WTC11 (cell line): ENCODE measurements at regions not wholly inside any gene's neighbourhood (a gene's known extent, or its start where the extent isn't known, plus 50 kb on each side); places are given as distances from the start of the nearest gene placed in this dataset.

Experiments
- ATAC-seq: fragments of 200-7000 bp; cut with Tn5 transposase; 2 replicates; pipeline ENCODE4 v1.10.0; 2021; ENCODE audit warnings: mild to moderate bottlenecking, moderate library complexity
- CTCF ChIA-PET: fragments of 300-600 bp; sonication (Branson Sonifier 250); formaldehyde crosslinking; loops from one replicate; lab custom pipeline; 2021; ENCODE audit warnings: antibody characterized with exemption; lab: Charles Lee
- POLR2A ChIA-PET: fragments of 350-600 bp; sonication (Branson Sonifier 250); formaldehyde crosslinking; loops from one replicate; lab custom pipeline; 2021; ENCODE audit warnings: antibody characterized with exemption; lab: Charles Lee
- DNase-seq: peaks from one replicate; pipeline ENCODE4 v3.0.0; 2021; ENCODE audit warnings: low spot score
- H3K27ac Mint-ChIP-seq: 2 replicates; pipeline ENCODE4 v1.8.0; 2021; ENCODE audit warnings: mixed read lengths
- H3K27me3 Mint-ChIP-seq: 2 replicates; pipeline ENCODE4 v1.8.0; 2021; ENCODE audit warnings: low read depth, mild to moderate bottlenecking, moderate library complexity, mixed read lengths
- H3K36me3 Mint-ChIP-seq: 2 replicates; pipeline ENCODE4 v1.8.0; 2021; ENCODE audit warnings: mixed read lengths
- H3K4me1 Mint-ChIP-seq: 2 replicates; pipeline ENCODE4 v1.8.0; 2022; ENCODE audit warnings: mixed read lengths
- H3K4me3 Mint-ChIP-seq: 2 replicates; pipeline ENCODE4 v1.8.0; 2021; ENCODE audit warnings: mild to moderate bottlenecking, moderate library complexity, mixed read lengths
- H3K9me3 Mint-ChIP-seq: 2 replicates; pipeline ENCODE4 v1.8.0; 2021; ENCODE audit warnings: mixed read lengths
- AR ChIP-seq: fragments of 250-450 bp; sonication (Bioruptor Pico); IDR thresholded peaks from 2 replicates; pipeline ENCODE4 v1.9.0; 2021; ENCODE audit warnings: mild to moderate bottlenecking
- ATF1 ChIP-seq: sonication (generic); formaldehyde crosslinking; IDR thresholded peaks from 2 replicates; pipeline ENCODE4 v1.8.1; 2023; ENCODE audit warnings: mild to moderate bottlenecking, moderate library complexity, missing genetic modification reagents
- ATF2 ChIP-seq: sonication (generic); formaldehyde crosslinking; IDR thresholded peaks from 2 replicates; pipeline ENCODE4 v1.8.1; 2022; ENCODE audit warnings: low read depth, missing genetic modification reagents, borderline replicate concordance
- ATF6 ChIP-seq: sonication (generic); formaldehyde crosslinking; IDR thresholded peaks from 2 replicates; pipeline ENCODE4 v1.8.1; 2023; ENCODE audit warnings: mild to moderate bottlenecking, missing genetic modification reagents
- KAT7 ChIP-seq: sonication (generic); formaldehyde crosslinking; IDR thresholded peaks from 2 replicates; pipeline ENCODE4 v1.8.1; 2023; ENCODE audit warnings: missing genetic modification reagents, mild to moderate bottlenecking, borderline replicate concordance
- MXD4 ChIP-seq: fragments of 250-450 bp; sonication (Bioruptor Pico); IDR thresholded peaks from 2 replicates; pipeline ENCODE4 v1.8.0; 2021; ENCODE audit warnings: mild to moderate bottlenecking, moderate library complexity, borderline replicate concordance
- NFYB ChIP-seq: sonication (generic); formaldehyde crosslinking; conservative IDR thresholded peaks from 2 replicates; pipeline ENCODE4 v1.8.0; 2022; ENCODE audit warnings: low read depth, missing genetic modification reagents
- SMAD3 ChIP-seq: sonication (generic); formaldehyde crosslinking; IDR thresholded peaks from 2 replicates; pipeline ENCODE4 v1.8.0; 2022; ENCODE audit warnings: missing genetic modification reagents, mild to moderate bottlenecking, borderline replicate concordance
- TCF7 ChIP-seq: sonication (generic); formaldehyde crosslinking; IDR thresholded peaks from 2 replicates; pipeline ENCODE4 v1.8.0; 2022; ENCODE audit warnings: mild to moderate bottlenecking, low read depth, missing genetic modification reagents, moderate library complexity
- ZBTB21 ChIP-seq: sonication (generic); formaldehyde crosslinking; IDR thresholded peaks from 2 replicates; pipeline ENCODE4 v1.8.1; 2023; ENCODE audit warnings: mild to moderate bottlenecking, missing genetic modification reagents, borderline replicate concordance
- ZNF232 ChIP-seq: sonication (generic); formaldehyde crosslinking; IDR thresholded peaks from 2 replicates; pipeline ENCODE4 v1.8.0; 2022; ENCODE audit warnings: mild to moderate bottlenecking, missing genetic modification reagents
- TF ChIP-seq, protein P1 (sequence below): fragments of 250-450 bp; sonication (Bioruptor Pico); IDR thresholded peaks from 2 replicates; pipeline ENCODE4 v1.9.0; 2021; ENCODE audit warnings: moderate library complexity, mild to moderate bottlenecking, inconsistent platforms, borderline replicate concordance
- TF ChIP-seq, protein P2 (sequence below): sonication (generic); formaldehyde crosslinking; IDR thresholded peaks from 2 replicates; pipeline ENCODE4 v1.8.1; 2023; ENCODE audit warnings: mild to moderate bottlenecking, missing genetic modification reagents, moderate library complexity
- TF ChIP-seq, protein P3 (sequence below): sonication (generic); formaldehyde crosslinking; IDR thresholded peaks from 2 replicates; pipeline ENCODE4 v1.8.1; 2022; ENCODE audit warnings: missing genetic modification reagents, borderline replicate concordance
- TF ChIP-seq, protein P4 (sequence below): sonication (generic); formaldehyde crosslinking; IDR thresholded peaks from 2 replicates; pipeline ENCODE4 v1.8.0; 2023; ENCODE audit warnings: missing genetic modification reagents
- TF ChIP-seq, protein P5 (sequence below): fragments of 250-450 bp; sonication (Bioruptor Pico); conservative IDR thresholded peaks from 2 replicates; pipeline ENCODE4 v1.9.0; 2021; ENCODE audit warnings: mild to moderate bottlenecking

DNA sequence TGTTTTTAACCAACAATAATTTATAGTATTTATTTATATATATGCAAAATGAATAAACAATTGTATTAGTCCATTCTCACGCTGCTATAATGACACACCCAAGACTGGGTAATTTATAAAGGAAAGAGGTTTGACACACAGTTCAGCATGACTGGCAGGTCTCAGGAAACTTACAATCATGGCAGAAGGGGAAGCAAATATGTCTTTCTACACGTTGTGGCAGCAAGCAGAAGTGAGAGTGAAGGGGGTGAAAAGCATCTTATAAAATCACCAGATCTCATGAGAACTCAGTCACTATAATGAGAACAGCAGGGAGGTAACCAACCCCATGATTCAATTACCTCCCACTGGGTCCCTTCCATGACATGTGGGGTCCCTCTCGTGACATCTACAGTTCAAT, 162.8 kb upstream of the SLITRK3 start (continued):
- no peak for TF ChIP-seq AR
- TF ChIP-seq ATF1 (CRISPR knock-in tag): no peak
- TF ChIP-seq MXD4 (CRISPR knock-in tag): no peak
- TF ChIP-seq, protein P1, sequence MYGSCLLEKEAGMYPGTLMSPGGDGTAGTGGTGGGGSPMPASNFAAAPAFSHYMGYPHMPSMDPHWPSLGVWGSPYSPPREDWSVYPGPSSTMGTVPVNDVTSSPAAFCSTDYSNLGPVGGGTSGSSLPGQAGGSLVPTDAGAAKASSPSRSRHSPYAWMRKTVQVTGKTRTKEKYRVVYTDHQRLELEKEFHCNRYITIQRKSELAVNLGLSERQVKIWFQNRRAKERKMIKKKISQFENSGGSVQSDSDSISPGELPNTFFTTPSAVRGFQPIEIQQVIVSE (CRISPR knock-in tag): no peak
- no peak for TF ChIP-seq NFYB (CRISPR knock-in tag)
- TF ChIP-seq, protein P2, sequence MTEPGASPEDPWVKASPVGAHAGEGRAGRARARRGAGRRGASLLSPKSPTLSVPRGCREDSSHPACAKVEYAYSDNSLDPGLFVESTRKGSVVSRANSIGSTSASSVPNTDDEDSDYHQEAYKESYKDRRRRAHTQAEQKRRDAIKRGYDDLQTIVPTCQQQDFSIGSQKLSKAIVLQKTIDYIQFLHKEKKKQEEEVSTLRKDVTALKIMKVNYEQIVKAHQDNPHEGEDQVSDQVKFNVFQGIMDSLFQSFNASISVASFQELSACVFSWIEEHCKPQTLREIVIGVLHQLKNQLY (CRISPR knock-in tag): no peak
- TF ChIP-seq, protein P3, sequence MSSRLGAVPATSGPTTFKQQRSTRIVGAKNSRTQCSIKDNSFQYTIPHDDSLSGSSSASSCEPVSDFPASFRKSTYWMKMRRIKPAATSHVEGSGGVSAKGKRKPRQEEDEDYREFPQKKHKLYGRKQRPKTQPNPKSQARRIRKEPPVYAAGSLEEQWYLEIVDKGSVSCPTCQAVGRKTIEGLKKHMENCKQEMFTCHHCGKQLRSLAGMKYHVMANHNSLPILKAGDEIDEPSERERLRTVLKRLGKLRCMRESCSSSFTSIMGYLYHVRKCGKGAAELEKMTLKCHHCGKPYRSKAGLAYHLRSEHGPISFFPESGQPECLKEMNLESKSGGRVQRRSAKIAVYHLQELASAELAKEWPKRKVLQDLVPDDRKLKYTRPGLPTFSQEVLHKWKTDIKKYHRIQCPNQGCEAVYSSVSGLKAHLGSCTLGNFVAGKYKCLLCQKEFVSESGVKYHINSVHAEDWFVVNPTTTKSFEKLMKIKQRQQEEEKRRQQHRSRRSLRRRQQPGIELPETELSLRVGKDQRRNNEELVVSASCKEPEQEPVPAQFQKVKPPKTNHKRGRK (CRISPR knock-in tag): no peak

GRCh38 chr3:165355316-165355715, 159.1 kb upstream of the SLITRK3 start:
- no peaks in the 10 kb centered on the region for H3K4me1 Mint-ChIP-seq
- no peak overlapping the region for H3K4me3 Mint-ChIP-seq
- no peaks in the 10 kb centered on the region for H3K27me3 Mint-ChIP-seq
- no peak for ATAC-seq
- no peak overlapping the region for H3K27ac Mint-ChIP-seq
- no peaks in the 10 kb centered on the region for H3K36me3 Mint-ChIP-seq
- TF ChIP-seq KAT7 (CRISPR knock-in tag): no peak
- TF ChIP-seq ZNF232: no peak
- no peak for TF ChIP-seq ZBTB21
- no peak for TF ChIP-seq ATF2 (CRISPR knock-in tag)
- TF ChIP-seq, protein P4, sequence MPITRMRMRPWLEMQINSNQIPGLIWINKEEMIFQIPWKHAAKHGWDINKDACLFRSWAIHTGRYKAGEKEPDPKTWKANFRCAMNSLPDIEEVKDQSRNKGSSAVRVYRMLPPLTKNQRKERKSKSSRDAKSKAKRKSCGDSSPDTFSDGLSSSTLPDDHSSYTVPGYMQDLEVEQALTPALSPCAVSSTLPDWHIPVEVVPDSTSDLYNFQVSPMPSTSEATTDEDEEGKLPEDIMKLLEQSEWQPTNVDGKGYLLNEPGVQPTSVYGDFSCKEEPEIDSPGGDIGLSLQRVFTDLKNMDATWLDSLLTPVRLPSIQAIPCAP (CRISPR knock-in tag): no peak
- TF ChIP-seq ATF6 (CRISPR knock-in tag): no peak
- no peak for TF ChIP-seq SMAD3 (CRISPR knock-in tag)
- no peak for TF ChIP-seq TCF7
- TF ChIP-seq, protein P5, sequence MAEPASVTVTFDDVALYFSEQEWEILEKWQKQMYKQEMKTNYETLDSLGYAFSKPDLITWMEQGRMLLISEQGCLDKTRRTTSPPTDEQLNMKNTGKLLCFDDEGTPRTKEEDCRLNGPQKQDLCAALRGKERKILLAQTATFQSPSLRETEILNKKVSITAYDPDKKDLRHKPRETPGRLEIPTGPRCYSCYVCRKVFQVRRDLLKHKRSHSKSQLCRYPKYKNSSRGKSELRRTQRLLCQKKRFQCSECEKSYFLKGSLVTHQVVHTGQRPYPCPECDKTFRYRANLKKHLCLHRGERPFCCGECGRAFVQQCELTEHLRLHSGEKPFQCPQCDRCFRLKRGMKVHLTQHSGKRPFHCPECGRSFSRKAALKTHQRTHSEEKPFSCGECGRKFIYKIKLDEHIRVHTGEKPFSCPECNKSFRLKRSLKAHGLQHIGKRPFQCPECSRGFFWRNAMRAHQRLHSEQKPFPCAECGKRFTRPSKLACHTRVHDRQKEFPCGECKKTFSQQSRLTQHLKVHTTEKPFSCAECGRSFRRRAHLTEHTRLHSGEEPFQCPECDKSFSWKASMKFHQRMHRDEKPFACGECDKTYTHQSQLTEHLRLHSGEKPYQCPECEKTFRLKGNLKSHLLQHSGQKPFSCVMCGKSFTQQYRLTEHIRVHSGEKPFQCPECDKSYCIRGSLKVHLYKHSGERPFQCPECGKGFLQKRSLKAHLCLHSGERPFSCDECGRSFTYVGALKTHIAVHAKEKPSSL (CRISPR knock-in tag): no peak
- ChIA-PET POLR2A (no interaction called here), CTCF (no interaction called here)
- DNase-seq: no peak
- no peaks in the 10 kb centered on the region for H3K9me3 Mint-ChIP-seq
